C4-2B (cell line): ENCODE measurements at regions not wholly inside any gene's neighbourhood (a gene's known extent, or its start where the extent isn't known, plus 50 kb on each side); places are given as distances from the start of the nearest gene placed in this dataset.

ENCODE experiments used
- CTCF ChIP-seq: fragments of 450-650 bp; conservative IDR thresholded peaks from 2 replicates; pipeline ENCODE4 v1.5.1; 2017; ENCODE audit warnings: mild to moderate bottlenecking
- ZFX ChIP-seq: fragments of 450-650 bp; IDR thresholded peaks from 2 replicates; pipeline ENCODE4 v1.6.1; 2017

GRCh38 chr13:112194579-112194978, 127.6 kb downstream of the SOX1 start:
- TF ChIP-seq CTCF (no peak), ZFX (no peak)
